LNCAP (cell line): ENCODE measurements at regions not wholly inside any gene's neighbourhood (a gene's known extent, or its start where the extent isn't known, plus 50 kb on each side); places are given as distances from the start of the nearest gene placed in this dataset.

Source experiments
- TF ChIP-seq, protein P1 (sequence below): fragments of 450-650 bp; IDR thresholded peaks from 2 replicates; pipeline ENCODE4 v1.5.1; 2017; ENCODE audit warnings: mild to moderate bottlenecking

DNA sequence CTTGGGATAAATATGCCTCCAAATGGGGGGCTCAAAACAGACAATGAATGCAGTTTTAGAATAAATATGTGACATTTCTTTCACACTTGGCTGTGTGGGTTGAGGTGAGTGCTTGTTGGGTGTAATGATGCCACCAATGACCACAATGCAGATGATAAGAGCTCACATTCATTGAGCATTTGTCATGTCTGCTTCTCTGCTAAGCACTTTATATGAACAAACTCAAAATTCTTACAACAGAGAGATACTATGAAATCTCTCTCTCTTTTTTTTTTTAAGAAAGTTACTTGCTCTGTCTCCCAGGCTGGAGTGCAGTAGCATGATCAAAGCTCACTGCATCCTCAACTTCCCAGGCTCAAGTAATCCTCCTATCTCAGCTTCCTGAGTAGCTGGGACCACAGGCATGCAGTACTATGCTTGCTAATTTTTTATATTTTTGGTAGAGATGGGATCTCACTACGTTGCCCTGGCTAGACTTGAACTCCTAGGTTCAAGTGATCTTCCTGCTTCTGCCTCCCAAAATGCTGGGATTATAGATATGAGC lies 185.4 kb downstream of the JCAD start:
- TF ChIP-seq, protein P1, sequence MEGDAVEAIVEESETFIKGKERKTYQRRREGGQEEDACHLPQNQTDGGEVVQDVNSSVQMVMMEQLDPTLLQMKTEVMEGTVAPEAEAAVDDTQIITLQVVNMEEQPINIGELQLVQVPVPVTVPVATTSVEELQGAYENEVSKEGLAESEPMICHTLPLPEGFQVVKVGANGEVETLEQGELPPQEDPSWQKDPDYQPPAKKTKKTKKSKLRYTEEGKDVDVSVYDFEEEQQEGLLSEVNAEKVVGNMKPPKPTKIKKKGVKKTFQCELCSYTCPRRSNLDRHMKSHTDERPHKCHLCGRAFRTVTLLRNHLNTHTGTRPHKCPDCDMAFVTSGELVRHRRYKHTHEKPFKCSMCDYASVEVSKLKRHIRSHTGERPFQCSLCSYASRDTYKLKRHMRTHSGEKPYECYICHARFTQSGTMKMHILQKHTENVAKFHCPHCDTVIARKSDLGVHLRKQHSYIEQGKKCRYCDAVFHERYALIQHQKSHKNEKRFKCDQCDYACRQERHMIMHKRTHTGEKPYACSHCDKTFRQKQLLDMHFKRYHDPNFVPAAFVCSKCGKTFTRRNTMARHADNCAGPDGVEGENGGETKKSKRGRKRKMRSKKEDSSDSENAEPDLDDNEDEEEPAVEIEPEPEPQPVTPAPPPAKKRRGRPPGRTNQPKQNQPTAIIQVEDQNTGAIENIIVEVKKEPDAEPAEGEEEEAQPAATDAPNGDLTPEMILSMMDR, result no peak

DNA sequence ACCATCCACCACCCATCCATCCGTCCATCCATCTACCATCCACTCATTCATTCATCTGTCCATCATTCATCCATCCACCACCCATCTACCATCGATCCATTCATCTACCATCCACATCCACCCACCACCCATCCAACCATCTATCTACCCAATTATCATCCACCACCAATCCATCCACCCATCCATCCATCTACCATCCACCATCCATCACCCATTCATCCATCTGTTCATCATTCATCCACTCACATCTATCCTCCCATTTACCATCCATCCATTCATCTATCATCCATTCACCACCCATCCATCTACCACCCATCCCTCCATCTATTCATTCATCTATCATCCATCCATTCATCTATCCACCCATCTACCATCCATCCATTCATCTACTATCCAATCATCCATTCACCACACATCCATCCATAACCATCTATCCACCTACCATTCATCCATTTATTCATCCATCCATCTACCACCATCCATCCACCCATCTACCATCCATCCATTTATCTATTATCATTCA lies 188.8 kb downstream of the JCAD start:
- TF ChIP-seq, protein P1, result no peak

DNA sequence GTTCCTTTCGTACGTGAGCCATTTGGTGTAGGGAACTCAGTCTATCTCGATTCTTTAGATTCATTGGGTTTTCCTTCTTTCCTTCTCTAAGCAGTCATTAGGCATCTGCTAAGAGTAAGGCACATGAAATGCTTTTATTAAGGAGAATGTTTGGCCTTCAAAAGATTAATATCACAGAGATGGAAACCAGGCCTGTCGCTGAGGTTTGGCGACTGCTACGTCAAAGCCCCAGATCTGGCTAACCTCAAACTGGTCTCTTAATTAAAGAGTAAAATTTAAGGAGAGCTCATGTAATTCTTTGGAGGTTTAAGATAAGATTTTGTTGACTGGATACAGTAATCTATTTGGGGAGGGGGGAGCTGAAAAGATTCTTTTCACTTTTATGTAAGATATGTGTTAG lies 189.8 kb downstream of the JCAD start:
- TF ChIP-seq, protein P1, result no peak

DNA sequence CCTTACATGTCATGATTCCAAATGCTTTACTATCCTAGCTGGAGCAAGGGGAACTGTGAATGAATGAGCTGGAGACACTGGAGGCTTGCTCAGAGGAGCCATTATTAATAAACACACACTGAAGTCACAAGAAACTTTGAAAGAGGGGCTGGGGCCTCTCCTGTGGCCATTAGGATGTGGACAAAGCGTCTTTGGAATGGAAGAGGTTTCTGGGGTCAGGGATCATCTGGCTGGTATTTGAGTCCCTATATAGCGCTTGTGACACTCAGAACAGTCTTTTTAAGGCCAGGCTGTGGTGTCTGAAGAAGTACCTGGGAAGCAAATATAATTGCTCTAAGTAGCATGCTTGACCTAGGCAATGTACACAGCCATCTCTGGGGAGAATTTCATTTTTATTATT lies 193.0 kb downstream of the JCAD start:
- TF ChIP-seq, protein P1, result no peak

DNA sequence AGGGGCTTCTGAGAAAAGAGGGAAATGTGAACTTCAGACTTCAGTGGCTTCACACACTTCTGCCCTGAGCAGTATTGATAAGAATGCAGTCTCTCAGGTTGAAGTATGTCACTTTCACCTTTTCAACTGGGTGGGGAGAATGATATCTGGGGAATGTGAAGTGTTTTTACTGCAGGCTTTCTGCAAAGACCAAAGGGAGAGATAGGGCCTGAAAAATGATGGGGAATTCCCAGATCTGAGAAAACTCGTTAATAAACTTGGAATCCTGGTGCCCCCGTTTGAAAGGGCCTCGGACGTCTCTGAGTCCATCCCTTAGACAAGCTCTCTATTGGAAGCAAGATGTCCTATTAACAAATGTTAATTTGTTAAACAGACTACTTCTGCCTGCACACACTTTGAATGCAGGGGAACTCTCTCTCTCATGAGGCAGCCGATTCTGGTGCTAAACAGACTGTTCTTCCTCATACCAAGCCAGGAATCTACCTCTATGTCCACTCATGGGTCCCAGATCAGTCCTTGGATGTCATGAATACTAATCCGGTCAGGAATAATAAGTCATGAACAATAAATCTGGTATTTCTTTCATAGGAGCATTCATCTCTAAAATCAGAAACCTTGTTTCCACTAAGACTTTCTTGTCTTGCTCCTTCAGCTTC lies 193.6 kb downstream of the JCAD start:
- TF ChIP-seq, protein P1, result no peak

DNA sequence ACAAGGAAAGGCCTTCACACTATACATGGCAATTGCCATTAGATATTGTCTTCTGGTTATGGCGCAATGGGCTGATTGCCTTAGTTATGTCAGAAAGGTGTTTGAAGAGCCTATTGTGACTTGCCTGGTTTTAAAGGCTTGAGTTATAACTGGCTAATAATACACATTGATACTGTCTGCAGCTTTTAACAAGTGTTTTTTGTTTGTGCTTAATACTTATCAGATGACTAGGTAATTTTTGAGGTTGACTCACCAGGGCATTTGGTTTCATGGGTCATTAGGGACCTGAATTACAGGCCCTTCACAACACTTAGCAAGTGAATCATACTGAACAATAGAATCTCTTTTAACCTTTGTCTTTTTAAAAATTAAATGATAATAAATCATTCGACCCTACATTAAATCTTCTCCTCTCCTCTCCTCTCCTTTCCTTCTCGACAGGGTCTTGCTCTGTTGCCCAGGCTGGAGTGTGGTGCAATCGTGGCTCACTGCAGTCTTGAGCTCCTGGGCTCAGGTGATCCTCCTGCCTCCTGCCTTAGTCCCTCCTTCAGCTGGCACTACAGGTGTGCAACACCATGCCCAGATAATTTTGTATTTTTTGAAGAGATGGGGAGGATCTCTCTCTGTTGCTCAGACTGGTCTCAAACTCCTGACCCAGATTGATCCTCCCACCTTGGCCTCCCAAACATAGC lies 196.3 kb downstream of the JCAD start:
- TF ChIP-seq, protein P1, result no peak

GRCh38 chr10:29861811-29862505 lies 197.4 kb downstream of the JCAD start:
- TF ChIP-seq, protein P1, result no peak
